Fibroblast of mammary gland (primary cell): ENCODE measurements at regions not wholly inside any gene's neighbourhood (a gene's known extent, or its start where the extent isn't known, plus 50 kb on each side); places are given as distances from the start of the nearest gene placed in this dataset.

Source experiments
- DNase-seq: peaks from one replicate; pipeline ENCODE4 v3.0.0-alpha.2; 2010; ENCODE audit warnings: low read depth
- H3K4me3 ChIP-seq: 2 replicates; pipeline ENCODE4 v1.5.1; 2011; ENCODE audit warnings: low read depth, mild to moderate bottlenecking, low read length, moderate library complexity; ENCODE audit not compliant: control insufficient read depth
- CTCF ChIP-seq: conservative IDR thresholded peaks from 2 replicates; pipeline ENCODE4 v1.5.1; 2011; ENCODE audit warnings: low read depth, low read length, inconsistent platforms; ENCODE audit not compliant: control insufficient read depth, insufficient read depth

GRCh38 chr1:209445576-209445975 is 137.9 kb upstream of the CAMK1G start:
- no peak overlapping the region for H3K4me3 ChIP-seq
- no peak for DNase-seq
- no peak for TF ChIP-seq CTCF

DNA sequence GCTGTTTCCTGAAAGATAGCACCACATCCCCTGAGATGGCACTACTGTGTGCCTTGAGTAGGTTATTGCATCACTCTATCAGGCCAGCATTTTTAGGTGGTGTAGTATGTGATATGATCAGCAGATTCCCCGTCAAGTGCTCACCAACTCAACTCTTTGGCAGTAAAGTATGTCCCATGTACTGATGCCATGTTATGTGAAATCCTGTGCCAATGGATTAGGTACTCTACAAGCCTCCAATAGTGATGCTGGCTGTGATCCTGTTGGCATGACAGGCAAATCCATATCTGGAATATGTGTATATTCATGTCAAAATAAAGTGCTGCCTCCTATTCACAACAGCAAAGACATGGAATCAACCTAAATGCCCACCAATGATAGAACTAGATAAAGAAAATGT is 137.2 kb upstream of the CAMK1G start:
- no peak overlapping the region for H3K4me3 ChIP-seq
- TF ChIP-seq CTCF: no peak
- DNase-seq: no peak

- no peak overlapping the region for H3K4me3 ChIP-seq
- TF ChIP-seq CTCF: no peak
- no peak for DNase-seq
Measured at GRCh38 chr1:209454340-209454994, 129.0 kb upstream of the CAMK1G start.

GRCh38 chr1:209455145-209455544 is 128.4 kb upstream of the CAMK1G start:
- no peak for TF ChIP-seq CTCF
- peak; percentile 38 for DNase-seq
- H3K4me3 ChIP-seq: no peak overlapping the region

DNA sequence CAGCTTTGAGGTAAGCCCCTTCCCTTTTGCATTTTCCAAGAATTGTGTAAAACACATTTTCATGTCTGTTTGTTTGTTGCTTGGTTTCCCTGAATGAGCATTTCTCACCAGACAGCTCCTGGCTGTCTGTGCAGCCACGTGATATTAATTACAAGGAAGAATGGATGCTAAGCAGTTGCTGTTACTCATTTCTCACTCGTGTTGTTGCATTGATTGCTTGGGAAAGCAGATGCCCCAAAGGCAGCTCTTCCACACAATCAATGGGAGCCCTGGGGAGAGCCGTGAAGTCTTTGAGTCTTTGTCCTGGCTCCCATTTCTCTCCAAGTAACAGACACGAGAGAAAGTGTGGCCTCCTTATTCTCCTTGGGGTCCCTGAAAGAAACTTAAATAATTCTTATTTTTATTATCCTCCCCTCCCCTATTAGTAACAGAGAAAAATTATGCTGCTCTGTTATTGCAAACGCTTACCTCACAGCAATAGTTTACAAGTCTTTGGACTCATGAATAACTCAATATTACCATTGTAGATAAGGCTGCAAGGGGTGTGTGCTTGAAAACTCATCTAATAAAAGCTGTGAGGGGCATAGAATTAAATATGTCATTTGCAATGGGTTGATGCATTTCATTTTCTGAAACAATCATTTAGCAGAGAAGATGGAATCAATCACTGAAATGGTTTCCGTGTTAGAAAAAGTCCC is 127.7 kb upstream of the CAMK1G start:
- no peak for DNase-seq
- TF ChIP-seq CTCF: no peak
- H3K4me3 ChIP-seq: no peak overlapping the region

- TF ChIP-seq CTCF: no peak
- peak; percentile 22 for DNase-seq
Measured at GRCh38 chr1:209456878-209457277, 126.6 kb upstream of the CAMK1G start.

More at GRCh38 chr1:209456878-209457277, 126.6 kb upstream of the CAMK1G start:
- no peak overlapping the region for H3K4me3 ChIP-seq
